Activated CD4-positive, CD25-positive, alpha-beta regulatory T cell (primary cell): ENCODE measurements at regions not wholly inside any gene's neighbourhood (a gene's known extent, or its start where the extent isn't known, plus 50 kb on each side); places are given as distances from the start of the nearest gene placed in this dataset.

Experiments used
- DNase-seq, 4 experiments: peaks; one replicate each; lab custom pipeline; 2025; lab: John Stamatoyannopoulos, UW

DNA sequence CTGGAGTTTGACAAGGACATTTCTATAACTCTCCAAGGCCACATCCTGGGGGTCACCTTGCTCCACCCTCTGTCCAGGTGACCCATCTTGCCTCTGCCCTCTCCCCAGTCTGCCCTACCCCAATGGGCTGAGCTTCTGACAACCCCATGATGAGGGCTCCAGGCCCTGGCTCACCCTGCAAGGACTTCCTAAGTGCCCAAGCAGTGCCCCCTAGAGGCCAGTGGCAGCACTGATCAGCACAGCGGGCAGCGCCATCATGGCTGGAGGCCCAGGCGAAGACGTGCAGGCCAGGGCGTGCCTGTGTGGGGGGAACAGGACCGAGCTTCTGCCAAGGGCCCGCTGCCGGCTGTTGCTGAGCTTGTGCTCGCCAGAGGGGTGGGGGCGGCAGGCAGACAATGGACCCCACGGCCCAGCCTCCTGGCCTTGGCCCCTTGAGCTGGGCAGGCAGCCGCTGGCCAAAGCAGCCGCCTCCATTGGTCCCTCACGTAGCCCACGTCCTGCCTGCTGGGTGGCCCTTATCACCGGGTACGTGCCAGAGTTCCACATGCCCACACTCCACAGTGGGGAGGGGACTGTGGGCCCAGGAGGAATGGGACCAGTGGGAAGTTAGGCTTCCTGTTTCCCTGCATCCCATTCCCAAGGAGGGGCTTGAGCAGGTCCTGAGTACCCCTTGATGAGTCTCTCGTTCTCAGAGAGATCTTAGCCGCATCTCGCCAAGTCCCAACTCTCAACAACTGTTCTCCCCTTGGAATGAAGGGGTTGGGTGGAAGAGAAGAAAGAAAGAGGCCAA, 64.3 kb downstream of the MRPL14 start:
- DNase-seq, result no peak

DNA sequence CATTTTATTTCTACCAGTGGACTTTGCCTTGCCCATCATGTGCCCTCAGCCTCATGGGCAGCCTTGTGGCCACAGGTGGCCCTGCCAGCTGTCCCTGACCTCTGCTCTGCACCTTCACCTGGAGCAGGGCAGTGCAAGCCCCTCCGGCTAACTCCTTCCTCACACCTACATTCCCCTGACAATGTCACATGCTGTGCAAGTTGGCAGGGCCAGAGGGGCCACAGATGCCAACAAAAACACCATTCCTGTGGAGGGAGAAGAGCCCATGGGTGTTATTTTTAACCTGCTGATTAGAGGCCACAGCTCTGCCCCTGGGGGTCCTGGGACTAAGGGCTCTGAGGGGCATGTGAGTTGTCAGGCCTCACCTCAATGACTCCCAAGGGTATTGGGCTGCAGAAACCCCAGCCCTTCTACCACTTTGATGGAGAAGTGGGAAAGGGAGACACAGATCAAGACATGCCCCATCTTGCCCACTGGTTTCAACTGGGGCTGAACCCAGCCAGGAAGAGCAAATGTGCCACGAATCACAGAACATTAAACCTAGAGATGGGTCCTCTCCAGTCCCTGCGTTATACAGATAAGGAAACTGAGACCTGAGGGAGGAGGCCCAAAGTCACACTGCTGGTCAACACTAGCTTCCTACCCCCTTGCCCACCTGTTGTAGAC, 65.0 kb downstream of the MRPL14 start:
- DNase-seq, result no peak

DNA sequence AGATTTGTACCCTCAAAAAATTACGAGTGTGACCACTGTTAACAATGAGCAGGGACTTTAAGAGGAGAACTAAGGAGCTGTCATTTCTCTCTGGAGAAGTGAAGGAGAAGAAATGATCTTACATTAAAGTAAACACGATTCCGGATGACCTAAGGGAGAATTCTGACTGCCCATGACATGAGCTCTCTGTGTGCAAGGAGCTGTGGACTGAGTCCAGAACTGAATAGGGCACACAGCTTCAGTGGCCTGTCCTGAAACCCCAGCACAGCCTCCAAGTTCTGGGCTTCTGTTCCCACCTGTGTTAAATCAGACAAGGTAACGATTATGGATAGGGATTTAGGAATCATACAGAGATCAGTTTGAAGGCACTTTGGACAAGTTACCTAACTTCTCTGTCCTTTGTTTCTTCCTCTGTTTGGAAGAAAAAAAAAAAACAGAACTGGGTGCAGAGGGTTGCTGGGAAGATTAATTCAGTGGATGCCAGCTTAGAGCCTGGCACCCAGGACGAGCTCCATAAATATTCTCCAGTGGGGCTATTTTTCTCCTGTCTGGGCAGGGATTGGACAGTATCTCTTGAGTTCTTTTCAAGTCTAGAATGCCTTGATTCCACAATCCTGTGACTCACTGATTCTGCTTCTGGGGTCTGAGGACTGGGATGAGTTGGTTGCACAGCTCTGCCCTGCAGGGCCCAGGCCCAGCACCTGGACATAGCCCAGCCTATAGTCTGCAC, 65.7 kb downstream of the MRPL14 start:
- no peak for DNase-seq

DNA sequence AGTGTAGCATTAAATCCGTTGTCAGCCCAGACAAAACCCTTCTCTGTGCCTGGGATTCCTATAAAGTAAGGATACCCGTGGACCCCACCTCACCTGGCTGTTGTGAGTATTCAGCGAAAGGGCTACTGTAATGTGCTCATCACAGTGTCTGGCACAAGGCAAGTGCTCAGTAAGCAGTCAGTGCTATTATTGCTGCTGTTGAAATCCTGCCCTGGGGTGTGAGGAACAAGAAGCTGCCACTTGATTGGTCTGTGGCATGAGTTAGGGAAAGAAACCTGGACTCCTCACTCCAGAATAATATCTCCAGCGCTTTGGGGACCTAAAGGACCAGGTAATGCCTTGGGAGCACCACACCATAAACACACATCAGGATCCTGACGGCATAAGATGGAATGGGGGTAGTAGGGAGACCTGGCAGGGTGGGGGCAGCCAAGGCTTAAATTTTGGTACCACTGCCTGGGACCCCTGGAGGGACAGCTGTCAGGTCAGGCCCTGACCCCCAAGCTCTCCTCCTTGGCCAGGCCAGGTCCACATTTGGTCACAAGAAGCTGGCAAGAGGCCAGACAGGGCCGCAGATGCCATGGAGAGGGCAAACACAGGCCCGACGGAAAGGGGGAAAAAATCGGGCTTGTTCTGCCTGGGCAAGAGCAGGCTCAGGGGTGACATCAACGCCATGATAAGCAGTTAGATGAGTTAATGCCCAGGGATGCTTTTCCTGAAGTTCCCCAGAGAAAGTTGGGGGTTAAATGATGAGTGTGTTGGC, 66.5 kb downstream of the MRPL14 start:
- no peak for DNase-seq

DNA sequence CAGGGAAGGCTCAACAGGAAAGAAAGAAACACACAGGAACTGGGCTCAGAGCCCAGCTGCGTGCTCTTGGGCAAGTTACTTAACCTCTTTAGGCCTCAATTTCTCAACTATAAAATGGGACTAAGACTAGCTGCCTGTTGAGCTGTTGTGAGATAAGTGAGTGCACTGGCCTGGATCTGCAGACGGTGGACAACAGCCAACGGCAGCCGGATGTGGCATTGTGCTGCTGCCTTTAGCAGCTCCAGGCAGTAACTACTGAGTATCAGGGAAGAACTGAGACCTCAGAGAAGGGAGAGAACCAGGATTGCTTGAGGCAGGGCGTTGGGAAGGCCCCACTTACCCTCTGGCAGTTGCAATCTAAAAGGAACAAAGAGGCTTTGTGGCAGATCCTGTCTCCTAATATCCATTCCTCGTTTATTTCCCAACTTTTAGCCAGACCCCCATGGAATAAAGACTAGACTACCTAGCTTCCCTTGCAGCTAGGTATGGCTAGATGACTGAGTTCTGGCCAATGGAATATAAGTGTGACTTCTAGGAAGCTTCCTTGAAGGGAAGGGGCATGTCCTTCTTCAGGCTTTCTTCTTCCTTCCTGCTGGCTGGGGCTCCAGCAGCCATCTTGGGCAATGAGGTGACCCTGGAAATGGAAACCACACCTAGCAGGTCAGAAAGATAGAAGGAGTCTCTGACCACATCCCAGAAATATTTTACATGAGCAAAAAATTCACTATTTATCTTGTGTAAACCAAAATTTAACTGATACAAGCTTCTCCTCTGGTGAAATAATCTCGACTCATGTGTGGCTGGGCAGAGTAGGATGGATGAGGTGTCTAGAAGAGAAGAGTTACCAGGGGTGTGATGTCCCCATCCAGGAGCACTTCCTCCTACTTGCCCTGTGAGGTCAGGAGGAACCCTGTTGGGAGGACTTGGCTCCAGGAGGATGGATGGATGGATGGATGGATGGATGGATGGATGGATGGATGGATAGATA, 67.6 kb downstream of the MRPL14 start:
- DNase-seq, result no peak

DNA sequence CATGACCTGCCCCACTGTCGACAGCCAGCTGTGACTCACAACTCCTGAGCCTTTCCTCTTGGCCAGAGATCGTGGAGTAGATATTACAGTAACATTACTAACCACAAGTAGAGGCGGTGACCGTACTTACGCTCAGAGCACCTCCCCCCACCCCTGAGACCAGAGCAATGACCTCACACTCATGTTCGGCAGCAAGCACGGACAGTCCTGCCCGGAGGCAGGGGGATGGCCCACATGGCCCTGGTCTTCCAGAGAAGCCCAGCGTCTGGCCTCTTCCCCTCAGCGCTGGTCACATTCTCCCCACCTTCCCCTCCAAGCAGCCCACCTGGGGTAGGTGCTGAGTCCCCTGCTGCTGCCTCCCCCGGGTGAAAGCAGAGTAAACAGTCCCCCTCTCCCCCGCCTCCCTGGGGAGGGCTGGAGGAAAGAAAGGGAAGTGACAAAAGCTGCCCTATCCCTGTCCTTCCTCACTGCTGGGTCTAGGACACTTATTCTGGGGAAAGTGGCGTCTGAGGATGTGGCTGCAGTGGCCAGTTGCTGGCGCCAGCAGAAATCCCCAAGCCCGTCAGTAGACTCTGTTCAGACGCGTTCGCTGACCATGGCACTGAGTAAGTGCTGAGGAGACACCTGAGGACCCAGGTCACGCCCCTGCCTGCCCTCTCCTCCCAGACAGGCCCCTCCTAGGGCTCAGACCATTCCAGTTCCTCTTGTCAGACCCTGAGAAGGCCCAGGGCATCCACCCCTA, 68.5 kb downstream of the MRPL14 start:
- DNase-seq, result no peak

DNA sequence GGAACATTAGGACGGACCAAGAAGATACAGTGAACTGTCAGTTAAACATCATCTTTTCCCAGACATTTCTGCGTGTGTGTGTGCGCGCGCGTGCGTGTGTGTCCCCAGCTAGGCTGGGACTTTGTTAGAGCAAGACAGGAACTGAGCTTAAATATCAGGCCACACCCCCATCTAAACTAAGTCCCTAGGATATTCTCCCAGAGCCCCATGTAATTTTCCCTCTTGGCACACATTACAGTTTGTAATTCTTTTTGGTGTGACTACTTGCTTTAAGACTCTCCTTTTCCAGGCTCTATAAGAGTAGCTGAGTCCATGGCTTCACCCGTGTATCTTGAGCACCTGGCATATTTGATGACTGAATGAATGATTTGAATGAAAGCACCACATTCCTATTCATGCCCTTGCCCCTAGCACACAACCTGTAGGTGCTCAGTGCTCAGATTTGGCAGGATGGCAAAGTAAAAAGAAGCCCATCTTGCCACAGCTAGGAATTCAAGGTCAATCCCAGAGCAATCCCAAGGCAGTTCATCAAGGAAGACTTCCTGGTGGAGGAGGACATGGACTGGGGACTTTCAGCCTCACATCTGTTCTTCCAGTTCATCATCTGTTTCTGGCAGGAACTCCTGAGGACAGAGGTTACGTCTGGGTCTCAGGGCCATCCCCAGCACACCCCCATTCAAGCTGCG, 69.2 kb downstream of the MRPL14 start:
- no peak for DNase-seq

DNA sequence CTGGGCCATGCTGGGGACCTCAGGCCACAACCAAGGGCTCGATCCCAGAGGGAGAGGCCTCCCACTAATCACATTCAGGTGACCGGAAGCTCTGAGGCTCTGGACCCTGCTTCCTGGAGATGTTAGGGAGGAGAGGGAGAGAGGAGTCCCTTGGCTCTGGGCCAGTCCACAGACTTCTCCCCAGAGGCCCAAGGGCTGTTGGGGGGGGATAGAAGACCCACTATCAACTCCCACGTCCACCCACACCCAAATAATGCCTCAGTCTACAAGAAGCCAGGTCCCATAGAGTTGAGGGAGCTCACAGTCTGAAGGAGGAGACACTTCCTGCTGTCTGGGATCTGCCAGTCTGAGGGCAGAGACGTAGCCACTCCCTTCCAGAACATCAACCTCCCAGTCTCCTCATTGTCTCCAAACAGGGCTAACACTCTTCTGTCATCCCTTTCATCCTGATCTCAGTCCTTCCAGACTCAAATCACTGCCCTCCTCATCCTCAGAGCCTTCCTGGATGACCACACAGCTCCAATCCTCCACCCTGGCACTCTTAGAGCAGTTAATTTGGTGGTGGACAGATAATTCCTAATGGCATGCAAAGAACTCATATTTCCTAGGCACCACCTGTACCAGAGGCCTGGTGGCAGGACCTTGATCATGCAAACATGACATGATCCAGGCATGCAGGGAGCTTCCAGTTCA, 69.9 kb downstream of the MRPL14 start:
- no peak for DNase-seq

DNA sequence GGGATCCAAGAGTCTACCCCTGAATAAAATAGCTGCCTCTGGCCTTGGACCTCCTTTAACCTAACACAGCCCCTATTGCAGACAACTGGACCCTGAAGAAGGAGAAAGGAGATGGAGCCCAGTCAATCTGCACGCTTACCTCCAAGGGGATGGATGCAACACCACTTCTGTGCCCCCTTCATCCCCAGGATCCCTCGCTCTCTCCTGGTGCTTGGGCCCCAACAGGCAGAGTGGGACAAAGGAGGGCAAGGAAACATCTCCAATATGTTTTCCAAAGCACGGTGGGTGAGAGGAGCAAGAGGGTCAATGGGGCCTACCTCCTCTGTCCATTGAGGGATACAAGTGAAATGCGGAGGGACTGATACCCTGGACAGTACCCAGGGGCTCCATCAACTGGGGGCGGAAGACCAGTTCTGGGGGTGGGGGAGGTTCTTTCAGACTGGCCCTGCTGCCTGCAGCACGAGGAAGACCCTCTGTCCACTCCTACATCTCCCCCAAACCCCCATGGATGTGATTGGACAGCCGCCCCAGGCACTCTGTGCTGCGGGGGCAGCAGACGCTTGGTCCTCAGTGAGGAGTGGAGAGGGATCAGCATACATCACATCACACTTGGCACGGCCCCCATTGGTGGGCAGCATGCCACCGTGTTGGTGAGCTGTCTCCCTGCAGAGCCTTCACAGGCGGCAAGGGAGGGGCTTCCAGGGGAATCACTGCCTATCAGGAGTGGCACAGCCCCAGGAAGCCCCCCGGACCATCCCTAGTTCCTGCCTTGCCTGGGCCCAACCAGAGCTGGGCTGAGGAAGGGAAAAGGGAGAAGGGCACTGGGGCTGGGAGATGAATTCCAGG, 70.6 kb downstream of the MRPL14 start:
- DNase-seq, result no peak

DNA sequence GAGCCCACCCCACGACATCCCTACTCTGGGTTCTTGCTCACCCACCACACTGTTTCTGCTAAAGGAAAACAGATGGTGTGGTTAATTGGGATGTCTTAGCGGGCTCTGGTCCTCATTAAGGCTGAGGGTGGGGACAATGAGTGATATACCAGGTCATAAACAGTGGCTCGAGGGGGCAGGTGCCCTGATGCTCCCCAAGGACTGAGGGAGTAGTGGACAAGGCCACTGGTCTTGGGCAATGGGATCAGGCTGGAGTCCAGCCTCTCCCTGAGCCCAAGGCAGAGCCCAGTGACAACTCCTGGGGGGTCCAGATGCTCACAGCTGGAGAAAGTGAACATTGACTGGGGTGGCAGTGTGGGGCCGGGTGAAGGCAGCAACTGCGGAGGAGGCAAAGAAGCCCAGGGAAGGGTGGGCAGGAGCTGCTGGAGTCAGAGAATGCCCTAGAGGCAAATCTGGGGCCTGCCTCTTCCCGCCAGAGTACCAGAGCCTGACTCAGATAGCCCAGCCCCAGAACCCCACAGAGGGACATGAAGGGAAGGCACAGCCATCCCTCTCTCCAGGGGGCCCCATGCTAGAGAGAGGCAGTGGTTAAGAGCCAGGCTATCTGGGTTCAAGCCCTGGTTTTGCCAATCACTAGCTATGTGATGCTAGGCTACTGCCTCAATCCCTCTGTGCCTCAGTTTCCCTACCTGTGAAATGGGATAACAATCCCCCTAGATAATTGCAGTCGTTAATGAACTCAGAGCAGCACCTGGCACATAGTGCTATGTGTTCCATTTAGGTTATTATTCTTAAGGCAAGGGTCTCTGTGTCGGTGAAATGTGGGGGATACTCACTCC, 72.3 kb downstream of the MRPL14 start:
- no peak for DNase-seq

DNA sequence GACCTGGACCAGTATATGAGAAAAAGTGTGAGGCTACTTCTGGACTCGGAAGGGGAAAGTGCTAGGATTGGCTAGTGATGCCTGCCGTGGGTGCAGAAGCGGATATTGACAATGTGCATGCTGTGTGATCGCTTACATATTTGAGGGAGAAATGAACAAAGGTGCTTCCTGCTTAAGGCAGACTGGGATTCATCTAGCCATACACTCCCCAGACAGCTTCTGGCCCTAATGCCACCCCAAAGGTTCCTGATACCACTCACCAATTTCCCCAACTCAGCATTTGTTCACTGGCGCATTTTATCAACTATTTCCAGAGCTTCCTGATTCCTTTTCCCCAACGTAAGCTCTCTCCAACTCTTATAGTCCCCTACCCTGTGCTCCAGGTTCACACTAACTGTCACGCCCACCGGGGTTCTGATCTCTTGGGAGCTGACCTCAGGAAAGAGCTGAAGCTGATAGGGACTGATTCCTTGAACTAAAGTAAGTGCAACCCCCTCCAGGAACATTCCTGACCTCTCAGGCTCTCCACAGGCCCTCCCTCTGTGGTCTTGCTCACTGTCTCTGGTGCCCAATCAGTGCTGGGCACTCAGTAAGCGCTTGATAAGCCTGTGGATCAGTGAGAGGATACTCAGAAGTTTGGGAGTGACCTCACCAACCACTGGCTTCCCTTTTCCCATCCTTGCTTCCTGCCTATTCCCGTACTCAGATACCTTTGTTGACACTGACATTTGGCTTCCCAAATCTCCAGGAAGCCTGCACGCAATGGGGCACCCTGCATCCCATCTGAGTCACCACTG, 73.3 kb downstream of the MRPL14 start:
- no peak for DNase-seq

DNA sequence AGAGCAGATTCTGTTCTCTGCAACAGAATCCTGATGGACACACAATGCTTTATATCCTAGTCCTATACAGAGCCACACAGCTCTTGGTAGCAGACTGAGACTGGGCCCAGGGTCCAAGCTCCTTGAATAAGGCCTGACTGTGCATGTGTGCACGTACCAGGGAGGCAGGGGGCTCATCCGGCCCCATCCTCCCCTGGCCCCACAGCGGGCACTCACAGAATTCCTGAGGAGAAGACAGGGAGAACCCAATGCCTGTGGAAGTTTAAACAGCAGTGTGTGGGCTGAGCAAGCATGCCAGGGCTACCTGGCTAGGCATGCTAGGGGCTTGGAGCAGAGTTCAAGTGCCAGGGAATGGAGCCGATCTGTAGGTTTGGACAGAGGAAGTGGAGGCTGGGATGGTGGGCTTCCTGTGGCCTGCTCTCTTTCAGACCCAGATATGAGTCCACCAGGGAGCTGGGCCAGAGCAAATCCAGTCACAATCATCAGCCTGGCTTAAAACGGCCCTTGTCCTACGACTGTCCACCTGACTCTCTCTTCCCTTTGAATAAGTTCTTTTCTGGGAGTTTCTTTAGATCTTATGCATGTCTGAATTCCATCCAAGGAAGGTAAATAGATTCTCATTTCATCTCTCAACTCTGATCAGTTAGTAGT, 74.0 kb downstream of the MRPL14 start:
- DNase-seq, result no peak

DNA sequence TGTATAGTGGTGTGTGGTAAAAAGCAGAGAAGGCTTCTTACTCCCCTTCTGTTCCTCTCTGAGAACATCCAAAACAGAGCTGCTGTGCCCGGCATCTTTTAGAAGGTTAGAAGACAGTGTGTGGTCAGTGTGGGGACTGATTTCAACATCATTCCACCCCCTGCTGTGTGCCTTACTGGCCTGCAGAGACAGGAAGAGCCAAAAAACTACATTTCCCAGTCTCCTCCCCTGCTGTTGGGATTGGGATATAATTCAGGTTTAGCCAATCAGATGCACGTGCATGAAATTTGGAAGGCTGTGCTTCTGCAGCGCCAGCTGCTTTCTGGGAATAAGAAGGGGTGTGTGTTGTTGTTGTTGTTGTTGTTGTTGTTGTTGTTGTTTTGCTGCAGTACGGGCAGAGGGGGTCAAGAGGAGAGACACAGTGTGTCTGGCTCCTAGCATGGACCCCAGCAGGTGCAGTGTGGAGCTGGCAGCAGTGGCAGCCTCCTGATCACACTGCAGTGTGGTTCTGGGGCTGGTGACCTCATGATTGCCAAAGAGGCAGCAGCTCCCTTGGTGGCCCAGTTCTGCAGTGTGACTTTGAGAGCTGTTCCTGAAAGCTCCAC, 74.7 kb downstream of the MRPL14 start:
- DNase-seq, result no peak

DNA sequence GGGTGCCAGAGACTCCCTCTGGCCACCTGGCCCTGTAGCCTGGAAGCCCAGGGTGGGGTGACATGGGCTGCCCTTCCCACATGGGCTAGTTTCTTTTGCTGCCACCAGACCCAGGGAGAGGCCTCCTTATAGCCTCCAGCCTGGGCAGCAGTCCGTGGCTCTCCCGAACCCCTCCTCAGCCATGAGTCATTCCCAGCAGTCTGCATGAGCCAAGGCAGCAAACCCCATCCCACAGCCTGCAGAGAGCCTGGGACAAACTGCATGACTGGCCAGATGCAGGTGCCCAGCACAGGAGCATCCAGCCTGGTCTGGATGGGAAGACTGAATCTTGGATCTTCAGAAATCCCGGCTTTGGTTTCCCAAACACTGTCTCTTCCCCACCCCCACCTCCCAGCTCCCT, 75.7 kb downstream of the MRPL14 start:
- DNase-seq, result no peak

DNA sequence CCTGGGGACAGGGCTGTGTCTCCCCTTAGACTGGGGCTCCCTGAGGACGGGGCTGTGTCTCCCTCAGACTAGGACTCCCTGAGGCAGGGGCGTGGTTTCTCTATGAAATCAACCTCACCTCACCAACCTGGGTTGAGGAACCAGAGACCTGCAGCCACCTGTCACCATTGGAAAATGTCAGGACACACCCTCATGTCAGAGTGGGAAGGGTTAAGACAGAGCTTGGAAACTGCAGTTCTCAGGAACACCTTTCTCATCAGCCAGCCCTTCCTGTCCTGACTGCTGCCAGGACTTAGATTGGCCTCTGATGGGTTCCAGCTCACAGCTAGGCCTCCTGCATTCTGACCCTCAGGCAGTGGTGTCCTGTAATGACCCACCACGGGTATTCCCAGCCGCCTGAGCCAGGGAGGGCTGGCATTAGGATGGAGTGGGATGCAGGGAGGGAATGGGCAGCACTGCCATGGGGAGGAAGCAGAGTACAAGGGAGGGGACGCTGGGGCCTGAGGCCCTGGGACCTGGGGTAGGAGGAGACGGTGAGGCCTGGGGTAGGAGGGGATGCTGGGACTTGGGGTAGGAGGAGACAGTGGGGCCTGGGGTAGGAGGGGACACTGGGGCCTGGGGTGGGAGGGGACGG, 76.3 kb downstream of the MRPL14 start:
- DNase-seq, result no peak
